AG04449 (cell line): ENCODE measurements at regions not wholly inside any gene's neighbourhood (a gene's known extent, or its start where the extent isn't known, plus 50 kb on each side); places are given as distances from the start of the nearest gene placed in this dataset.

Experiments used
- CTCF ChIA-PET: fragments of 350-600 bp; formaldehyde crosslinking; extraction: SDS; loops from one replicate; lab custom pipeline; 2021; ENCODE audit warnings: antibody characterized with exemption; lab: Yijun Ruan, JAX
- POLR2A ChIA-PET: fragments of 400-600, 350-600 bp; formaldehyde crosslinking; extraction: SDS; loops from one replicate; lab custom pipeline; 2020; ENCODE audit warnings: antibody characterized with exemption, inconsistent platforms; lab: Yijun Ruan, JAX
- DNase-seq: peaks from one replicate; pipeline ENCODE4 v3.0.0-alpha.2; 2010; ENCODE audit warnings: low read depth, low spot score
- H3K4me3 ChIP-seq: 2 replicates; pipeline ENCODE4 v1.5.1; 2011; ENCODE audit warnings: low read depth, mild to moderate bottlenecking, control low read depth, low read length
- TF ChIP-seq, protein P1 (sequence below): IDR thresholded peaks from one replicate; pipeline ENCODE4 v1.5.1; 2011; ENCODE audit warnings: mild to moderate bottlenecking, moderate library complexity, low read length, control low read depth, inconsistent platforms; ENCODE audit not compliant: insufficient read depth; ENCODE audit errors: missing control alignments

DNA sequence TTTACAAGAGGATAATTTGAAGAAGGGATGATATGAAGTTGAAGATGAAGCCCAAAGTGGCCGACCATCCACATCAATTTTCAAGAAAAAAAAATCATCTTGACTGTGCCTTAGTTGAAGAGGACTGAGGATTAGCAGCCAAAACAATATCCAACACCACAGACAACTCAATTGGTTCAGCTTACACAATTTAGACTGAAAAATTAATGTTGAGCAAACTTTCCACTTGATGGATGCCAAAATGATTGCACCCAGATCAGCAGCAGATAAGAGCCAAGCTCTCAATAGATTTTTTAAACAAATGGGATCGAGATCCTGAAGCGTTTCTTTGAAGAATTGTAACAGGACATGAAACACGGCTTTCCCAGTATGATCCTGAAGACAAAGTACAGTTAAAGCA lies 163.2 kb downstream of the GADD45G start:
- TF ChIP-seq, protein P1, sequence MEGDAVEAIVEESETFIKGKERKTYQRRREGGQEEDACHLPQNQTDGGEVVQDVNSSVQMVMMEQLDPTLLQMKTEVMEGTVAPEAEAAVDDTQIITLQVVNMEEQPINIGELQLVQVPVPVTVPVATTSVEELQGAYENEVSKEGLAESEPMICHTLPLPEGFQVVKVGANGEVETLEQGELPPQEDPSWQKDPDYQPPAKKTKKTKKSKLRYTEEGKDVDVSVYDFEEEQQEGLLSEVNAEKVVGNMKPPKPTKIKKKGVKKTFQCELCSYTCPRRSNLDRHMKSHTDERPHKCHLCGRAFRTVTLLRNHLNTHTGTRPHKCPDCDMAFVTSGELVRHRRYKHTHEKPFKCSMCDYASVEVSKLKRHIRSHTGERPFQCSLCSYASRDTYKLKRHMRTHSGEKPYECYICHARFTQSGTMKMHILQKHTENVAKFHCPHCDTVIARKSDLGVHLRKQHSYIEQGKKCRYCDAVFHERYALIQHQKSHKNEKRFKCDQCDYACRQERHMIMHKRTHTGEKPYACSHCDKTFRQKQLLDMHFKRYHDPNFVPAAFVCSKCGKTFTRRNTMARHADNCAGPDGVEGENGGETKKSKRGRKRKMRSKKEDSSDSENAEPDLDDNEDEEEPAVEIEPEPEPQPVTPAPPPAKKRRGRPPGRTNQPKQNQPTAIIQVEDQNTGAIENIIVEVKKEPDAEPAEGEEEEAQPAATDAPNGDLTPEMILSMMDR = no peak
- H3K4me3 ChIP-seq = no peak overlapping the region
- ChIA-PET CTCF (no interaction called here), POLR2A (no interaction called here)
- no peak for DNase-seq

DNA sequence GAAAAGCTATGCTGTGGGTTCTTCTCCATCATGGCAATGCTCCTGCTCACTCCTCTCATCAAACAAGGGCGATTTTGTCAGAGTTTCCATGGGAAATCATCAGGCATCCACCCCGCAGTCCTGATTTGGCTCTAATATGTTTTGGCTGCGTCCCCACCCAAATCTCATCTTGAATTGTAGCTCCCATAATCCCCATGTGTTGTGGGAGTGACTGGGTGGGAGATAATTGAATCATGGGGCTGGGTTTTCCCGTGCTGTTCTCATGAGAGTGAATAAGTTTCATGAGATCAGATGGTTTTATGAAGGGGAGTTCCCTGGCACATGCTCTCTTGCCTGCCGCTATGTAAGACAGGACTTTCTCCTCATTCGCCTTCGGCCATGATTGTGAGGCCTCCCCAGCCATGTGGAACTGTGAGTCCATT lies 163.8 kb downstream of the GADD45G start:
- CTCF ChIA-PET = no interaction called here
- POLR2A ChIA-PET = no interaction called here
- DNase-seq = no peak
- TF ChIP-seq, protein P1 = no peak
- no peak overlapping the region for H3K4me3 ChIP-seq

DNA sequence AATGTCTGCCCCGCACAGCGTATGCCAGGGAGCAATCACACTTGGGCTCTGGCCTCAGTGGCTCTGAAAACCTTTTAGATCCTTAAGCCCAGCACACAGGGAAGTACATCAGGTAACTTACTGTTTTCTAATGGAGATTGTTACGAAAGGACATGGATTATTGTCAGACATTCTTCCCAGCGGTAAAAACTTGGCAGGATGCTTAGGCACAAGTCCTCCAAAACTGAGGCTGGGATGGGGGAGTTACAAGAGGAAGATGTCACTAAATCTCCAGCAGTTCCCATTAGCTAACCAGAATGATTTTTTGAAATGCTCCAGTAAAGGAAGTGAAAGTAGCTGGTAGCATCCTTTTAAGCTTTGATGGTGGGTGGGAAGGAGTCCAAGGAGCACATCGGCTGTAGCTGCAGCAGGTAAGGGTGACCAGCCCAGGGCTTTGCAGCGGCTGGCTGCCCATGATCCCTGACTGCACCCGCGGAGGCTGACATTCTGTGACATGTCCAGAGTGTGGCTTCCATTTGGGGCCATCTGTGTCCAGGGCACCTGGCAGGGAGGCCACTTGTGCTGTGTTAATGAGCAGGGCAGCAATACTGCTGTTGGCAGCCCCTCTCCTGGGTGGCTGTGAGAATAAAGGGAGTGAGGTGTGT lies 165.8 kb downstream of the GADD45G start:
- TF ChIP-seq, protein P1 = no peak
- POLR2A ChIA-PET = no interaction called here
- no peak for DNase-seq
- CTCF ChIA-PET = no interaction called here
- H3K4me3 ChIP-seq = no peak overlapping the region

DNA sequence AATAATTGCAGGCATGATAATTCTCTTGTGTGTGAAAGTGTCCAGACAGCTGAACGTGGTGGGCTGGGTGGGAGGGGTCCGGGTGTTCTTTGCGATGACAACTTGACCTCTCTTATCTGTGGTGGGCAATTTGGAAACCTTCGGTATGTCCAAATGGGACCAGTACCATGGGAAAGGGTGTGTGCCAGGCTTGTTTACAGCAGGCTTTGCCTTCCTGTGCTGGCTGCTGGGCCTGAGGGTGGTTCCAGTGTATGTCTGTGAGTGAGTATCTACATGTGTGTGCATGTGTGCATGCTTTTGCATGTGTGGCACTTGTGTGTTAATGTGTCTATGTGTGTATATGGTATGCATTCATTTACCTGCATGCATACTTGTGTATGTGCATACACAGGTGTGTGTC lies 166.4 kb downstream of the GADD45G start:
- no peak overlapping the region for H3K4me3 ChIP-seq
- TF ChIP-seq, protein P1 = no peak
- DNase-seq = no peak
- CTCF ChIA-PET = no interaction called here
- POLR2A ChIA-PET = no interaction called here

DNA sequence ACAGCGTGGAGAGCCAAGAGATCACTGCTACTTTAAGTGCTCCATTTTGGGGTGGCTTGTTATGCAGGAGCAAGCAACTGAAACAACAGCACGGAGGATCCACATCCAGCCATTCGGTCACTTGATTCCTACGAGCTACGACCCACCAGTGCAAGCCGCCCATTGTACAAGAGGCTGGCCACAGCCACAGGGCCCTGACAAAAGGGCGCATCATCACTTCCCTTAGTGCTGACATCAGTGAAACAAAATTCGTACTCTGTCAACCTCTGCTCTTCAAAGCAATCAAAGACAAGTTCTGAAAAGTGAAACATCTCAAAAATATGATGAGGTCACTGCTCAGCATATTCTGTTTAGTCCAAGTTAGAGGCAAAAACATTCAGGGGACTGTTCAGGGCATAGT lies 168.4 kb downstream of the GADD45G start:
- ChIA-PET POLR2A (no interaction called here), CTCF (no interaction called here)
- DNase-seq = no peak
- TF ChIP-seq, protein P1 = no peak
- H3K4me3 ChIP-seq = no peak overlapping the region

DNA sequence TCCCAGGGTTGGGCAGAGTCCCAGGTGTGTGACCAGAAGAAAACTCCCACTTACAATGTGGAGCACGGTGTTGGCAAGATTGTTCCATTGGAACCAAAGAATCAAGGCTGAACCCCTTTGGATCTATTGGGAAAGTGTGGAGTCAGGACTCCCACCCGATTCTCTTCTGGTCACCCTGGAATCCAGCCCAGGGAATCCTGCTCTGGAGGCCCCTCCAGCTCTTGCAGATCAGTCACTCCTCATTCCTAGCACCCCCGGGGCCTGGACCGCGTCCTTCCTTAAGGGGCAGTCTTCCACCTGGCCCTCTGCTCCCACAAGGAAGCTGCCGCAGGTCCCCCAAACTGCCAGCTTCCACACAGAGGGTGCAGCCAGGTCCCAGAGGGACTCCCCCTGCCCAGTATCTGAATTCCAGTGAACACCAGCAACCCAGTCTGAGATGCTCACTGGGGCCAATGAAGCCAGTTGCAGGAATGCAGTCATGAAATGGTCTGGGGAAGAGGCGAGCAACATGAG lies 170.1 kb downstream of the GADD45G start:
- ChIA-PET POLR2A (no interaction called here), CTCF (no interaction called here)
- DNase-seq = no peak
- H3K4me3 ChIP-seq = no peak overlapping the region
- TF ChIP-seq, protein P1 = no peak
